ENCODE measurements at regions not wholly inside any gene's neighbourhood (a gene's known extent, or its start where the extent isn't known, plus 50 kb on each side); places are given as distances from the start of the nearest gene placed in this dataset.

DNA sequence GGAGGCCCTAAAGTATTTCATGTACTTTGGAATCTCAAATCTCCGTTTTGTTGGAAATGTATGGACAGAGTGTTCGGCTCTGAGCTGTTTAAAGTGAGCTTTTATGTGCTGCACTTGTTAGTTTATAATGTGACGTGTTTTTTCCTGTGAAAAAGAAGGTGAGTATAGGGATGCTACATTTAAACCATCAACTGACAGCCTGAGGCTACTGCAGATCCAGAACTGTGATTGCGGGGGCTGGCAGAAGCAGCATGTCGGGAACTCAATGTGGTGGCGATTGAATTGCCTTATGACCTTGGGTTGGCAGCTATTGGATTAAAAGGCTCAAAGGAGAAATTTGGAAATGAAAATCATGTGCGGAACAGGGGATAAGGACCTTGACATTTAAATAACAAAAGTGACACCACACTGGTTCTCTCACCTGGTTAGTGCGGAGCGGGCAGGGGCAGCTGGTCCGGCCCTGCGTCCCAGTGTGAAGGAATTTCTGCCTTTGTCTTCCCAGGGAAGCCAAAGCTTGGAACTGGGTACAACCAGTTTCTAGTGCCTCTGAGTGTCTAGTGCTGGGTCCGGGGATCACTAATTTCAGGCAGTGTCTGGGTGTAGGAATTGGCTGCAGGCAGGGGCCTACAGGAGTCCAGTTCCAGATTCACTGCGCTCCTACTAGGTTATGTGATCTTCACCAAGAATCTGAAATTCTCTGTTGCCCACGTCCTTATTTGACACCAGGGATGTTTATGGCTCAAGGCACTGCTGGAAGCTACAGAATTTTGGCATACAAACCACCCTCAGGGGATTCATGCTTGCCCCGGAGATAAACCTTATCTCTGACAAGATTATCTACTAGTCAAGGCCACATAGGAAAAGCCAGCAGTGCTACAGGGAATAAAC lies 120.7 kb upstream of the ERCC6L2 start:
- no peak for DNase-seq

GRCh38 chr9:95753762-95754465 lies 121.6 kb upstream of the ERCC6L2 start:
- no peak for DNase-seq

GRCh38 chr9:95752129-95752731 lies 123.3 kb upstream of the ERCC6L2 start:
- no peak for DNase-seq

GRCh38 chr9:95751520-95751790 lies 124.0 kb upstream of the ERCC6L2 start:
- DNase-seq: no peak

DNA sequence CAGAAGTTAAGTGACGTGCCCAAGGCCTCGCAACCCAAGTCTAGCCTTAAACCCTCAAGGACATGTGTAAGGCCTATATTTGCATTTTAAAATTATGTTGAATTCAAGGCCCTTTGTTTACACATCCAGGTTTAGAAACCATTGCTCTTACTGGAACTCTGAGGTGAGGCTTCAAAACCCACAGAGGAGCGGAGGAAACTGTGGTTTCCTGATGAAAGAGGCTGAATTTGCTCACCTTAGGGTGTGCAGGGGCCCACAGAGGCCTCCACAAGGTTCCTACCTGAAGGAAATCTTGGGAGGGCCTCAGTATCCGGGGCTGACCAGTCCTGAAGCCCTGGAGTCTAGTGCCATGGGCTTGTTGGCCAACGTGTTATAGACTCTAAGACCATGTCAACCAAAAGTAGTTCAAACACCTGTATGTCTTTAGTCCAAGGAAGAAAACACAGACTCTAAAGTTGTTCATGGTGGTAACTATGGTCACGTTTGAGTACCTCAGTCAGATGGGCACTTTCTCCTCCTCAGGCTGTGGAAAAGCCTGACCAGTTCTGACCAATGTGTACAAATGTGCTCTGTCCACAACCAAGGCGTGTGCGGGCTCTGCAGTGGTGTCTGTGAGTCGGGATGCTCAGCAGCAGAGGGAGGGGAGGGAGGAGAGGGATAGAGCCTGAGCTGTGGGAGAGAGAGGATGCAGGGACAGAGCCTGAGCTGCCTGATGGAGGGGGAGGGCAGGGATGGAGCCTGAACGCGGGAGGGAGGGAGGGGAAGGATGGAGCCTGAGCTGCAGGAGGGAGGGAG lies 124.6 kb upstream of the ERCC6L2 start:
- no peak for DNase-seq

- DNase-seq: no peak
Observed at GRCh38 chr9:95749493-95749892, 126.0 kb upstream of the ERCC6L2 start.

DNA sequence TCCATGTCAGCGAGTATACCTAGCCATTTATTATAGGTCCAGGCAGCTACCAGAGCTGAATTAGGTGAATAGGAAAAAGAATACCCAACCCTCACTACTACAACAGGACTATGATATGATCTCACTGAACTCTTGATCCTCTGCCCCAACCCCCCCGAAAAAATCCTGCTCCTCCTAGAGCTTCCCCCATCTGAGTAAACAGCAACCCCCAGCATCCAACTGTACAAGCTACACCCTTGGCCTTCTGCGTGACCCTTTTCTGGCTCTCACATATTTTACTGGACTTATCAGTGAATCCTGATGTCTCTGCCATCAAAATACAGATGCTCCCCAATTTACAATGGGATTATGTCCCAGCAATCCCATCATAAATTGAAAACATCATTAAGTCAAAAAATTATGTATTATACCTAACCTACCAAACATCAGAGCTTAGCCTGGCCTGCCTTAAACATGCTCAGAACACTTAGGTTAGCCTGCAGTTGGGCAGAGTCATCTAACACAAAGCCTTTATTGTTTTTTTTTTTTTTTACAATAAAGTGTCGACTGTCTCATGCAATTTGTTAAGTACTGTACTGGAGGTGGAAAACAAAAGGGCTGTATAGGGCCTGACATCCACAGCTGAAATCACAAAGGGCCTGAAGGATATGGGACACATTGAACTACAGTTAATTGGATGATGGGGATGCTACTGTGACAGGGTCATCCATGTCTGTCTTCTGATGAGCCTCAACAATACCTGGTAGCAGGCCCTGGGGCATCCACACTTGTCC lies 128.9 kb upstream of the ERCC6L2 start:
- no peak for DNase-seq

DNA sequence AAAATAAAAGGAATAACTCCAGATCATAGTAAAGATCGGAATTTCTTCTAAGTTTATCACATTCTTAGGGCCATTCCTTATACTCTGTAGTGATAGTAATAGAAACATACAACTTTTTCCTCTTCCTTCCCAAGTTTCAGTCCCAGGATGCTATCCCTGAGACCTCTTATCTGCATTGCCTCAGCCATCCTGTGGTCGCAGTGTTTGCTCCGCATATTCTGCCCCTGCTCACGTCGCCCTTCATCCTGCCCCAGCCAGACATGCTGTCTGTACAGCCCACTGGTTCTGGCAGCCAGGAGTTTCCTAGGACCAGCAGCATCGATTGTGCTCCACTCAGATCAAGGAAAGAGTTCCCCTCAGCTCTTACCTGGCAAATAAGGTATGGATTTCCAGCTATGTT lies 132.7 kb upstream of the ERCC6L2 start:
- DNase-seq: no peak

- no peak for DNase-seq
Observed at GRCh38 chr9:95741631-95742030, 133.9 kb upstream of the ERCC6L2 start.

DNA sequence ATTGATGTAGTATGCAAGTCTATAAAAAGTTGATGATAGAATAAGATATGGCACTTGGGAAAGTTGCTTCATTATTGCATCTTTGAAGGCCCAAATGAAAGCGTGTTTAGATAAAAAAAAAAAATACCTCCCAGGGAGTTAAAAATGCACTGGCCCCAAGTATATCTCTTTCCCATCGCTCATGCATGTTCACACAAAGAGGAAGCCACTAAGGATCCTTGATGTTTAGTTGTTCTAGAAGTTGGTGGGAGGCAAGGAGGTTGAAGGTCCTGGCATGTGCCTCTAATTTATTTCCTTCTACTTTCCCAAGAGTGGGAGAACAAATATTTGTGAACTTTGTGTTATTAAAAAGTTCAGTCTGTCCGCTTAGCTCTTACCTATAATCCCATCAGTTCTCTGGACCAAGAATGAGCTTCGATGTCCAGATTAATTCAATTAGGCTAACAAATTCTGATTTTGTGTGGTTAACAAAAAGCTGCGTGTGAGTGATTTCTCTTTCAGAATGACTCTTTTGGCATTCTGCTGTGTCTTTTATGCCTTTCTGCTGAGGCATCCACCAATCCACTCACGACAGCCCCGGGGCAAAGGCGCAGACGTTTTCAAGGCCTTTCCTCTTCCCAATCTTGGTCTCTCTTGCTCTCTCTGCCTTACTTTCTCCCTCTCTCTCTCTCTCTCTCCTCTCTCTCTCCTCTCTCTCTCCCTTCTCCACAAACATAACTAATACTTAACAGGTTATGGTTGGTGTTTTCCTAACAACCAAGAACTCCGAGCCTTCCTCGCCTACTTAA lies 135.1 kb upstream of the ERCC6L2 start:
- DNase-seq: no peak

DNA sequence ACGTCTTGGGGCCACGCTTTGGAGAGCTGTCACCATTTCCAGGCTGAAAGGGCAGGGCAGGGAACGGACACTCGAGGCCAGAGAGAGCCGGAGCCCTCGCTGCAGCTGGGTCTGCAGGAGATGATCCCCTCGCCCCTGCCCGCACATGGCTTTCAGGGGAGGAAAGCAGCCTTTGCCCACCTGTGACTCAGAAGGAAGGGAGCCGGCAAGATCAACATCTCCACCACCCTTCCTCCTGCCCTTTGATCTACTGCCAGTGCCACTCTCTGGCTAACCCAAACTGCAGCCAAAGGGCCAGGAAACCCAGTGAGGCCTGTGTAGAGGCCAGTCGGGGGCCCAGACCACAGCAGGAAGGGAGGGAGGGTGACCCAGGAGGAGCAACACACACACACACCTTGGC lies 137.1 kb upstream of the ERCC6L2 start:
- DNase-seq: no peak

DNA sequence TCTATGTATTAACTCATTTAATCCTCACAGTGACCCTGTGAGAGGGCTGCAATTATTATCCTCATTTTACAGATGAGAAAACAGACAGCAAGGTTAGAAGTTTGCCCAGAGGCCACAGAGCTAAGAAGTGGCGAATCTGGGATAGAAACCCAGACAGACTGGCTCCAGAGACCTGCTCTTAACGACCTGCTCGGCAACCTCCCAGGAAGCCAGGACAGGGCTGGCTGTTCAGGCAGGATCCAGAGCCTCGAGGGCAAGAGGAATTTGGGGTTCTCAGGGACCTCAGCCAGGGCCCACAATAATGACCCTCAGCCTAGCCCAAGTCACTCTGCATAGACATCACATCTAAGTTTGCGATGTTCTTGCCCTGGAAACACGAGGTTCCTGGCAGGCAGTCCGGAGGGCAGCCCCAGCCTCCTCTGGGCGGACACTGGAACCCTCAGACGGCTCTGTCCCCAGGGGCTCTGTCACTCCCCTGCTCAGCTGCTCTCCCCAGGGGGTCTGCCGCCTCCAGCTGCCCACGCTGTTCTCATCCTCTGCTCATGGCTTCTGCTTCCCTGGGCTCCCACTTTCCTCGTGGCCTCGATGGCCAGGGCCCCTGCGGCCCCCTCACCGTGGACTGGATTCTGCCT lies 138.5 kb upstream of the ERCC6L2 start:
- no peak for DNase-seq

DNA sequence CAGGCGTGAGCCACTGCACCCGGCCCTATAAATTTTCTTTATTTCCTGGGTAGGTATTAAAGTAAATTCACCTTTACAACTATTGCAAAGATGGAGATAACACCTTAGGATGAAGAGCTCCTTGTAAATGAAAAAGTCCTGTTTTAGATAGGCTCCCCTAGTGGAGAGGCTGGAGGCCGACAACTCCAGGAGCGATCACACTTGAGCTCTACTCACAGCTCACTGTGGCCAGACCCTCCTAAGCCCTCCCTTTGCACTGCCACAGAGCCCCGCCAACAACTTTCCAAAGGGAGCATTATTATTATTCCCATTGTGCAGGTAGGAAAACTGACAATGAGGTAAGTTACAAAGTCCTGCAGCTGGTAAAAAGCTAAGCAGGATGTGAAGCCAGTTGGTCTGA lies 139.1 kb upstream of the ERCC6L2 start:
- DNase-seq: no peak

DNA sequence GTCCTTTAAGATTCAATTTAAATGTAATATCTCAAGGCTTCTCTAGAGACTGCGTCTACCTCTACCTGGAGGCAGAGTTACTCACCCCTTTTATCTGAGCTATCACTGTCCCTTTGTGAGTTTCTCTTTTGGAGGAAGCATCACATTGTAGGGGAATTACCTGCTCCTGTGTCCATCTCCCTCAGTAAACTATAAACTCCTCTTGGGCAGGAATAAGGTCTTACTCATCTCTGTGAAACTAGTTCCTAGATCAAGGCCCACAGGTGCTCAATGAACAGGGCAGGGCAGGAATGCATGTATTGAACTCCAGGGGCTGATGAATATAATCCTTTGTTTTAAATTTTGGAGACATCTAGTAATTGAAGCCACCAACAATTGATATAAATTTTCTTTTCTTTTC lies 139.8 kb upstream of the ERCC6L2 start:
- DNase-seq: no peak

DNA sequence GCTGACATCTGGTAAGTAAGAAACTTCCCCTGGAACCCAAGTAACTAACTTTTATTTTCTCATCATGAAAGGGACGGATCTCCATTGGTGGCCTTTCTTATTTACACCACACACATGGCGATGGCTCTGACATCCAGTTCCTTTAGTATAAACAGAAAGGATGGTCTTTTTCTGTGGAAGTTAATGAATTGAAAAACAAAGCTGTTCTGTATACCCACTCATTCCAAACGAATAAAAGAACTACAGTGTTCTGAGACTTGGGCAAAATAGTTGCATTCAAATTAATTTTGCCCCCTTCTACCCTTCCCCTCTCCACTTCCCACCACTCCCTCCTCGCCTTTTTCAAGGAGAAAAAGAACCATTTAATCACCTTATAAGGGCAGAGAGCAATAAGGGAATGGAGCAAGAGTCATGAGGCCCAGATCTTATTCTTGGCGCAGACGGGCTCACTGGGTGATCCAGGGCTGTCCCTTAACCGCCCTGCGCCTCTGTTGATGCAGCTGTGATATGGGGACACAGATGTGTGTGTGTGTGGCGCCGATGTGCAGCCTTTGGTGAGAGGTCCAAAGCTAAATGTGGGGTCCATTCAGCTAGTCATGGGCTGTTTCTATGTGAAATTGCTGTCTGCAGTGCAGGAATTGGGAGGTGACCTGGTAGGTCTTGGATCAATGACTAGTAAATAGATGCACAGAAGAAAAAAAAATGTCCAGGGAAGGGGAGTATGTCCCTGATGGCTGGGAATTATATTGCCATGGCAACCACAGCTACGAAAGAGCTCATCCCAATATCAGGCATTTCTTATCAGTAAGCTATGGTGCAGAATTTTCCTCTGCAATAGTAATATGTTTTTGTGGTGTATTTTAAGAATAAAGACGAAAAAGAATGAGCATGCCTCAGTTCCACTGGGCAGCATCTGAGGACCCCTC lies 141.5 kb upstream of the ERCC6L2 start:
- no peak for DNase-seq

DNA sequence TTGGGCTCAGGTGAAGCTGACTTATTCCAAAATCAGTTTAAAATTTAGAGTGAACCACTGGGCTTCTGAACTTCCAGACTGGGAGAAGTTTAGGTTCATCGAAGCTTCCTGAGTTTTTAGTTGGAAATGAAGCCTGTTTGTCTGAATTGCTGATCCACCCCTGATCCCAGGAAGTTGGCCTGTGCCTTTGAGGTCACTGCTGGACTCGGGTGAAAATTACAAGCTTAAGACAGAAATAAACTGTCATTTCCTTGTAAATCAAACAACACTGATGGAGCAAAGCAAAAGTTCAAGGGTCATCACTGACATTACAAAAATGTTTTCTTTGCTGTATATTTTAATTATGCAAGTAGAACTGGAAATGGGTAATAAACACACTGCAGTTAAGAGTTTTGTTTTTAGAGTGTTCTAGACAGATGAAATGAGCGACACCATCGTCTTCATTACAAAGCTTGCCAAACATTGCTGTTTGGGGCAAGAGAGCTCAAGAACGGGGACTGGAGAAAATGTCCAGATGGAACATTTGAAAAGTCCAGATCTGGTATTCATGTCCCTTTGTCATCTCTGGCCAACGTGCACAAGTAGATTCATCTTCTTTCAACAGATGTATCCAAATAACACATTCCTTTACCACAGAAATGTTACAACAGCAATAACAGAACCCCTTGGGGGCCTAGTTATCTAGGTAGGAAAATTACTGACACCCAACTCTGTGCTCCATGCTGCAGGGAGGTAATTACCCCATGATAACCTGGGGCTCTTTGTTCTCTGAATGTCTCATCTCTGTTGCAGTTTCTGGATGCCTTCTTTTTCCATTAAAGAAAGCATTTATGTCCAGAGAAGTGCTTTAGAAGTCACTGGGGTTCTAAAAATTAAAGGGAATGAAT lies 142.4 kb upstream of the ERCC6L2 start:
- no peak for DNase-seq

GRCh38 chr9:95731876-95732275 lies 143.6 kb upstream of the ERCC6L2 start:
- DNase-seq: no peak

DNA sequence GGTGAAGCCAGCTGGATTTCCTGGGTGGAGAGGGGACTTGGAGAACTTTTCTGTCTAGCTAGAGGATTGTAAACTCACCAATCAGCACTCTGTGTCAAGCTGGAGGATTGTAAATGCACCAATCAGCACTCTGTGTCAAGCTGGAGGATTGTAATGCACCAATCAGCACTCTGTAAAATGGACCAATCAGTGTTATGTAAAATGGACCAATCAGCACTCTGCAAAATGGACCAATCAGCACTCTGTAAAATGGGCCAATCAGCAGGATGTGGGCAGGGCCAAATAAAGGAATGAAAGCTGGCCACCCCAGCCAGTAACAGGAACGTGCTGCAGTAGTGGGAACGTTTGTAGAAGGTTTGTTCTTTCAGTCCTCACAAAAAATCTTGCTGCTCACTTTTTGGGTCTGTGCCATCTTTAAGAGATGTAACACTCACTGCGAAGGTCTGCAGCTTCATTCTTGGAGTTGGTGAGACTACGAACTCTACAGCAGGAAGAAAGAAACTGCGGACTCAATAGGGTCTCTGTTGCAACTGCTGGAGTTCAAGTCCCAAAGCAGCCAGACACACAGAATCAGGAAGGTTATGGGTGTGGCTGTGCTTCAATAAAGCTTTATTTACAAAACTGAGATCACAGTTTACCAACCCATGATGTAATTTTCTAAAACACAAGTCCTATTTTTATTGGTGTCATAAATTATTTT lies 145.7 kb upstream of the ERCC6L2 start:
- no peak for DNase-seq

All from activated T-cell treated with anti-CD3 and anti-CD28 coated beads for 4 hours (primary cell).